ENCODE measurements at regions not wholly inside any gene's neighbourhood (a gene's known extent, or its start where the extent isn't known, plus 50 kb on each side); places are given as distances from the start of the nearest gene placed in this dataset.
A peak's percentile ranks its signal among the peaks of the same experiment; 100 is the strongest.

GRCh38 chr4:115883231-115883630 is 769.8 kb upstream of the NDST4 start:
- intact Hi-C loops (cut with micrococcal nuclease) = no loop called here
- DNase-seq = no peak
- no peaks in the 10 kb centered on the region for H3K36me3 Mint-ChIP-seq
- Histone ChIP-seq H3K27ac (ENCODE audit: low read depth, low read length) (no peak overlapping the region), H3K9me3 (ENCODE audit: control insufficient read depth in 1 of 2, low read length in 2 of 2) (no peaks in the 10 kb centered on the region), H3K4me1 (ENCODE audit: insufficient read depth, low read length) (no peaks in the 10 kb centered on the region), H3K36me3 (ENCODE audit: insufficient read depth, low read length) (no peaks in the 10 kb centered on the region), H3K27me3 (ENCODE audit: insufficient read depth, low read length) (no peaks in the 10 kb centered on the region), H3K4me3 (ENCODE audit: low read length in 2 of 2) (no peak overlapping the region)
- no peak overlapping the region for H3K4me3 Mint-ChIP-seq
- no peak overlapping the region for H3K27ac Mint-ChIP-seq
- peaks cover 0 to 1% (median 0%) of the 10 kb centered on the region in 8 donors for H3K9me3 Mint-ChIP-seq
- ChIA-PET POLR2A (ENCODE audit: partially characterized antibody) (no interaction called here), CTCF (ENCODE audit: partially characterized antibody) (no interaction called here)
- H3K4me1 Mint-ChIP-seq = no peaks in the 10 kb centered on the region
- no peaks in the 10 kb centered on the region for H3K27me3 Mint-ChIP-seq

GRCh38 chr4:115873048-115873447 is 759.6 kb upstream of the NDST4 start:
- H3K36me3 ChIP-seq (ENCODE audit: insufficient read depth, low read length) = no peaks in the 10 kb centered on the region
- CTCF ChIA-PET (ENCODE audit: partially characterized antibody) = no interaction called here
- no peak for DNase-seq
- Mint-ChIP-seq H3K4me1 (no peaks in the 10 kb centered on the region), H3K9me3 (peaks cover 0 to 5% (median 0%) of the 10 kb centered on the region in 8 donors), H3K27me3 (no peaks in the 10 kb centered on the region), H3K27ac (no peak overlapping the region), H3K36me3 (no peaks in the 10 kb centered on the region), H3K4me3 (no peak overlapping the region)
- intact Hi-C loops (cut with micrococcal nuclease) = no loop called here
- peaks cover 0 to 4% of the 10 kb centered on the region in 2 donors for H3K9me3 ChIP-seq (ENCODE audit: control insufficient read depth in 1 of 2, low read length in 2 of 2)
- H3K27me3 ChIP-seq (ENCODE audit: insufficient read depth, low read length) = no peaks in the 10 kb centered on the region
- POLR2A ChIA-PET (ENCODE audit: partially characterized antibody) = no interaction called here
- H3K27ac ChIP-seq (ENCODE audit: low read depth, low read length) = no peak overlapping the region
- no peaks in the 10 kb centered on the region for H3K4me1 ChIP-seq (ENCODE audit: insufficient read depth, low read length)
- H3K4me3 ChIP-seq (ENCODE audit: low read length in 2 of 2) = no peak overlapping the region

GRCh38 chr4:115871596-115871995 is 758.2 kb upstream of the NDST4 start:
- Mint-ChIP-seq H3K27ac (no peak overlapping the region), H3K4me3 (no peak overlapping the region), H3K4me1 (no peaks in the 10 kb centered on the region), H3K36me3 (no peaks in the 10 kb centered on the region), H3K9me3 (peaks cover 0 to 8% (median 0%) of the 10 kb centered on the region in 8 donors), H3K27me3 (no peaks in the 10 kb centered on the region)
- DNase-seq = no peak
- Histone ChIP-seq H3K27ac (ENCODE audit: low read depth, low read length) (no peak overlapping the region), H3K9me3 (ENCODE audit: control insufficient read depth in 1 of 2, low read length in 2 of 2) (peaks cover 0 to 4% of the 10 kb centered on the region in 2 donors), H3K4me3 (ENCODE audit: low read length in 2 of 2) (no peak overlapping the region), H3K36me3 (ENCODE audit: insufficient read depth, low read length) (no peaks in the 10 kb centered on the region), H3K4me1 (ENCODE audit: insufficient read depth, low read length) (no peaks in the 10 kb centered on the region), H3K27me3 (ENCODE audit: insufficient read depth, low read length) (no peaks in the 10 kb centered on the region)
- ChIA-PET CTCF (ENCODE audit: partially characterized antibody) (no interaction called here), POLR2A (ENCODE audit: partially characterized antibody) (no interaction called here)
- intact Hi-C loops (cut with micrococcal nuclease) = no loop called here

GRCh38 chr4:115866364-115866896 is 753.0 kb upstream of the NDST4 start:
- H3K27ac ChIP-seq (ENCODE audit: low read depth, low read length) = no peak overlapping the region
- no peaks in the 10 kb centered on the region for H3K9me3 ChIP-seq (ENCODE audit: control insufficient read depth in 1 of 2, low read length in 2 of 2)
- H3K4me1 ChIP-seq (ENCODE audit: insufficient read depth, low read length) = no peaks in the 10 kb centered on the region
- CTCF ChIA-PET (ENCODE audit: partially characterized antibody) = no interaction called here
- H3K27me3 ChIP-seq (ENCODE audit: insufficient read depth, low read length) = no peaks in the 10 kb centered on the region
- H3K27me3 Mint-ChIP-seq = no peaks in the 10 kb centered on the region
- H3K36me3 Mint-ChIP-seq = no peaks in the 10 kb centered on the region
- H3K4me1 Mint-ChIP-seq = no peaks in the 10 kb centered on the region
- H3K4me3 ChIP-seq (ENCODE audit: low read length in 2 of 2) = no peak overlapping the region
- DNase-seq = no peak
- intact Hi-C loops (cut with micrococcal nuclease) = no loop called here
- POLR2A ChIA-PET (ENCODE audit: partially characterized antibody) = no interaction called here
- H3K36me3 ChIP-seq (ENCODE audit: insufficient read depth, low read length) = no peaks in the 10 kb centered on the region
- no peak overlapping the region for H3K4me3 Mint-ChIP-seq
- H3K27ac Mint-ChIP-seq = no peak overlapping the region
- H3K9me3 Mint-ChIP-seq = peaks cover 0 to 5% (median 0%) of the 10 kb centered on the region in 8 donors

GRCh38 chr4:115865736-115866135 is 752.3 kb upstream of the NDST4 start:
- H3K36me3 Mint-ChIP-seq = no peaks in the 10 kb centered on the region
- no peak overlapping the region for H3K4me3 Mint-ChIP-seq
- no peaks in the 10 kb centered on the region for H3K9me3 ChIP-seq (ENCODE audit: control insufficient read depth in 1 of 2, low read length in 2 of 2)
- ChIA-PET CTCF (ENCODE audit: partially characterized antibody) (no interaction called here), POLR2A (ENCODE audit: partially characterized antibody) (no interaction called here)
- no peak for DNase-seq
- no peaks in the 10 kb centered on the region for H3K27me3 Mint-ChIP-seq
- H3K4me3 ChIP-seq (ENCODE audit: low read length in 2 of 2) = no peak overlapping the region
- H3K27ac Mint-ChIP-seq = no peak overlapping the region
- no peaks in the 10 kb centered on the region for H3K36me3 ChIP-seq (ENCODE audit: insufficient read depth, low read length)
- intact Hi-C loops (cut with micrococcal nuclease) = no loop called here
- no peaks in the 10 kb centered on the region for H3K4me1 Mint-ChIP-seq
- no peak overlapping the region for H3K27ac ChIP-seq (ENCODE audit: low read depth, low read length)
- peaks cover 0 to 5% (median 0%) of the 10 kb centered on the region in 8 donors for H3K9me3 Mint-ChIP-seq
- H3K27me3 ChIP-seq (ENCODE audit: insufficient read depth, low read length) = no peaks in the 10 kb centered on the region
- H3K4me1 ChIP-seq (ENCODE audit: insufficient read depth, low read length) = no peaks in the 10 kb centered on the region

- ChIA-PET POLR2A (ENCODE audit: partially characterized antibody) (no interaction called here), CTCF (ENCODE audit: partially characterized antibody) (no interaction called here)
- intact Hi-C loops (cut with micrococcal nuclease) = no loop called here
- Mint-ChIP-seq H3K27me3 (no peaks in the 10 kb centered on the region), H3K4me1 (no peaks in the 10 kb centered on the region), H3K27ac (no peak overlapping the region), H3K36me3 (no peaks in the 10 kb centered on the region), H3K9me3 (peaks cover 0 to 5% (median under 1%) of the 10 kb centered on the region in 8 donors), H3K4me3 (no peak overlapping the region)
- Histone ChIP-seq H3K27me3 (ENCODE audit: insufficient read depth, low read length) (no peaks in the 10 kb centered on the region), H3K27ac (ENCODE audit: low read depth, low read length) (no peak overlapping the region), H3K9me3 (ENCODE audit: control insufficient read depth in 1 of 2, low read length in 2 of 2) (no peaks in the 10 kb centered on the region), H3K4me1 (ENCODE audit: insufficient read depth, low read length) (no peaks in the 10 kb centered on the region), H3K4me3 (ENCODE audit: low read length in 2 of 2) (no peak overlapping the region), H3K36me3 (ENCODE audit: insufficient read depth, low read length) (no peaks in the 10 kb centered on the region)
- DNase-seq = no peak
Measured at GRCh38 chr4:115852767-115853091, 739.3 kb upstream of the NDST4 start.

GRCh38 chr4:115851918-115852766 is 738.7 kb upstream of the NDST4 start:
- intact Hi-C loops (cut with micrococcal nuclease) = no loop called here
- H3K27ac Mint-ChIP-seq = no peak overlapping the region
- Histone ChIP-seq H3K27me3 (ENCODE audit: insufficient read depth, low read length) (no peaks in the 10 kb centered on the region), H3K4me1 (ENCODE audit: insufficient read depth, low read length) (no peaks in the 10 kb centered on the region), H3K4me3 (ENCODE audit: low read length in 2 of 2) (no peak overlapping the region), H3K36me3 (ENCODE audit: insufficient read depth, low read length) (no peaks in the 10 kb centered on the region), H3K9me3 (ENCODE audit: control insufficient read depth in 1 of 2, low read length in 2 of 2) (no peaks in the 10 kb centered on the region), H3K27ac (ENCODE audit: low read depth, low read length) (no peak overlapping the region)
- H3K27me3 Mint-ChIP-seq = no peaks in the 10 kb centered on the region
- H3K4me3 Mint-ChIP-seq = no peak overlapping the region
- H3K36me3 Mint-ChIP-seq = no peaks in the 10 kb centered on the region
- DNase-seq = peak in 2 of 5 donors; percentile 5
- ChIA-PET CTCF (ENCODE audit: partially characterized antibody) (no interaction called here), POLR2A (ENCODE audit: partially characterized antibody) (no interaction called here)
- H3K4me1 Mint-ChIP-seq = no peaks in the 10 kb centered on the region
- H3K9me3 Mint-ChIP-seq = peaks cover 0 to 5% (median under 1%) of the 10 kb centered on the region in 8 donors
